Muscle of leg (tissue), 3 donors: ENCODE measurements at regions not wholly inside any gene's neighbourhood (a gene's known extent, or its start where the extent isn't known, plus 50 kb on each side); places are given as distances from the start of the nearest gene placed in this dataset.
"Not testable (repeated sequence)": the region's sequence is repeated elsewhere in the genome, so short reads cannot be mapped to it uniquely, and the experiment has no call there.

Experiments used
- DNase-seq: peaks from one replicate; pipeline ENCODE4 v3.0.0; 2013
- H3K27ac ChIP-seq: one replicate; pipeline ENCODE4 v1.5.1; 2013; ENCODE audit warnings: mild to moderate bottlenecking, low read length, control low read depth
- H3K27me3 ChIP-seq: one replicate; pipeline ENCODE4 v1.6.1; 2013; ENCODE audit warnings: low read length; ENCODE audit not compliant: control insufficient read depth, insufficient read depth
- H3K36me3 ChIP-seq: one replicate; pipeline ENCODE4 v1.6.1; 2013; ENCODE audit warnings: low read length; ENCODE audit not compliant: control insufficient read depth, insufficient read depth
- H3K4me1 ChIP-seq: one replicate; pipeline ENCODE4 v1.6.1; 2013; ENCODE audit warnings: low read length; ENCODE audit not compliant: control insufficient read depth, insufficient read depth
- H3K4me3 ChIP-seq: one replicate; pipeline ENCODE4 v1.5.1; 2013; ENCODE audit warnings: low read length, control low read depth
- H3K9me3 ChIP-seq: replicated peaks from 2 replicates; pipeline ENCODE4 v1.6.1; 2013; ENCODE audit warnings: low read depth, low read length; ENCODE audit not compliant: control insufficient read depth
- WGBS: methylation state at CpG from one replicate; pipeline ENCODE4 v1.1.5; 2013; ENCODE audit warnings: missing lambda C conversion rate; ENCODE audit not compliant: insufficient coverage; 5-methylcytosine and 5-hydroxymethylcytosine counted together

- no peaks in the 10 kb centered on the region for H3K9me3 ChIP-seq
- no peaks in the 10 kb centered on the region for H3K4me1 ChIP-seq
- DNase-seq, result no peak
- no peak overlapping the region for H3K27ac ChIP-seq
- H3K36me3 ChIP-seq, result no peaks in the 10 kb centered on the region
- no CpG with 5 or more reads among the region's 2 CpGs for WGBS
- H3K27me3 ChIP-seq, result no peaks in the 10 kb centered on the region
- no peak overlapping the region for H3K4me3 ChIP-seq
Measured at GRCh38 chr11:91305402-91305801, 919.2 kb upstream of the FAT3 start.

GRCh38 chr11:91303749-91304148 lies 920.9 kb upstream of the FAT3 start:
- H3K4me1 ChIP-seq, result no peaks in the 10 kb centered on the region
- no peaks in the 10 kb centered on the region for H3K36me3 ChIP-seq
- no peak overlapping the region for H3K4me3 ChIP-seq
- H3K9me3 ChIP-seq, result no peaks in the 10 kb centered on the region
- H3K27ac ChIP-seq, result no peak overlapping the region
- DNase-seq, result no peak
- no peaks in the 10 kb centered on the region for H3K27me3 ChIP-seq
- WGBS, result no CpG with 5 or more reads among the region's 2 CpGs

GRCh38 chr11:91299980-91300379 lies 924.6 kb upstream of the FAT3 start:
- no peaks in the 10 kb centered on the region for H3K4me1 ChIP-seq
- H3K36me3 ChIP-seq, result no peaks in the 10 kb centered on the region
- no peaks in the 10 kb centered on the region for H3K27me3 ChIP-seq
- no peak for DNase-seq
- H3K9me3 ChIP-seq, result no peaks in the 10 kb centered on the region
- H3K27ac ChIP-seq, result no peak overlapping the region
- WGBS, result no CpG with 5 or more reads among the region's 1 CpG
- H3K4me3 ChIP-seq, result no peak overlapping the region

GRCh38 chr11:91296629-91297028 lies 928.0 kb upstream of the FAT3 start:
- Histone ChIP-seq H3K27ac (no peak overlapping the region), H3K27me3 (no peaks in the 10 kb centered on the region), H3K4me1 (no peaks in the 10 kb centered on the region), H3K4me3 (no peak overlapping the region), H3K36me3 (no peaks in the 10 kb centered on the region), H3K9me3 (no peaks in the 10 kb centered on the region)
- no CpG with 5 or more reads among the region's 1 CpG for WGBS
- no peak for DNase-seq

GRCh38 chr11:91295591-91295990 lies 929.0 kb upstream of the FAT3 start:
- Histone ChIP-seq H3K4me1 (no peaks in the 10 kb centered on the region), H3K27ac (no peak overlapping the region), H3K27me3 (no peaks in the 10 kb centered on the region), H3K4me3 (no peak overlapping the region), H3K9me3 (no peaks in the 10 kb centered on the region), H3K36me3 (no peaks in the 10 kb centered on the region)
- WGBS, result no CpG with 5 or more reads among the region's 2 CpGs
- DNase-seq, result no peak

GRCh38 chr11:91293119-91293518 lies 931.5 kb upstream of the FAT3 start:
- Histone ChIP-seq H3K36me3 (no peaks in the 10 kb centered on the region), H3K9me3 (no peaks in the 10 kb centered on the region), H3K4me3 (no peak overlapping the region), H3K4me1 (no peaks in the 10 kb centered on the region), H3K27me3 (no peaks in the 10 kb centered on the region), H3K27ac (no peak overlapping the region)
- DNase-seq, result no peak
- no CpG with 5 or more reads among the region's 1 CpG for WGBS

- no CpG with 5 or more reads among the region's 1 CpG for WGBS
- H3K9me3 ChIP-seq, result no peaks in the 10 kb centered on the region
- no peaks in the 10 kb centered on the region for H3K27me3 ChIP-seq
- H3K27ac ChIP-seq, result no peak overlapping the region
- H3K36me3 ChIP-seq, result no peaks in the 10 kb centered on the region
- no peak for DNase-seq
- no peak overlapping the region for H3K4me3 ChIP-seq
- H3K4me1 ChIP-seq, result no peaks in the 10 kb centered on the region
Measured at GRCh38 chr11:91272089-91272488, 952.5 kb upstream of the FAT3 start.

GRCh38 chr11:91268512-91269295 lies 955.9 kb upstream of the FAT3 start:
- H3K27ac ChIP-seq, DNase-seq, H3K4me1 ChIP-seq, H3K4me3 ChIP-seq, H3K9me3 ChIP-seq, H3K36me3 ChIP-seq, H3K27me3 ChIP-seq: not testable (repeated sequence)
- 96% methylated on average over 29 of the region's 37 CpGs for WGBS

GRCh38 chr11:91265946-91266345 lies 958.7 kb upstream of the FAT3 start:
- Histone ChIP-seq H3K27ac (no peak overlapping the region), H3K9me3 (no peaks in the 10 kb centered on the region), H3K4me1 (no peaks in the 10 kb centered on the region), H3K27me3 (no peaks in the 10 kb centered on the region), H3K36me3 (no peaks in the 10 kb centered on the region), H3K4me3 (no peak overlapping the region)
- DNase-seq, result no peak
- no CpG with 5 or more reads among the region's 1 CpG for WGBS

- no peak overlapping the region for H3K27ac ChIP-seq
- no peaks in the 10 kb centered on the region for H3K4me1 ChIP-seq
- peak; percentile 59 for DNase-seq
- no peak overlapping the region for H3K4me3 ChIP-seq
- H3K9me3 ChIP-seq, result no peaks in the 10 kb centered on the region
- H3K27me3 ChIP-seq, result no peaks in the 10 kb centered on the region
- no CpG with 5 or more reads among the region's 2 CpGs for WGBS
- H3K36me3 ChIP-seq, result no peaks in the 10 kb centered on the region
Measured at GRCh38 chr11:91264481-91264880, 960.1 kb upstream of the FAT3 start.
